ENCODE measurements at regions not wholly inside any gene's neighbourhood (a gene's known extent, or its start where the extent isn't known, plus 50 kb on each side); places are given as distances from the start of the nearest gene placed in this dataset.

- no peak for DNase-seq
These were observed 180.6 kb upstream of the GLI2 start for GRCh38 chr2:120555092-120555491.

- DNase-seq: no peak
These were observed 178.8 kb upstream of the GLI2 start for GRCh38 chr2:120556911-120557310.

- no peak for DNase-seq
These were observed 176.8 kb upstream of the GLI2 start for GRCh38 chr2:120558847-120559246.

- no peak for DNase-seq
These were observed 176.3 kb upstream of the GLI2 start for GRCh38 chr2:120559401-120559800.

DNA sequence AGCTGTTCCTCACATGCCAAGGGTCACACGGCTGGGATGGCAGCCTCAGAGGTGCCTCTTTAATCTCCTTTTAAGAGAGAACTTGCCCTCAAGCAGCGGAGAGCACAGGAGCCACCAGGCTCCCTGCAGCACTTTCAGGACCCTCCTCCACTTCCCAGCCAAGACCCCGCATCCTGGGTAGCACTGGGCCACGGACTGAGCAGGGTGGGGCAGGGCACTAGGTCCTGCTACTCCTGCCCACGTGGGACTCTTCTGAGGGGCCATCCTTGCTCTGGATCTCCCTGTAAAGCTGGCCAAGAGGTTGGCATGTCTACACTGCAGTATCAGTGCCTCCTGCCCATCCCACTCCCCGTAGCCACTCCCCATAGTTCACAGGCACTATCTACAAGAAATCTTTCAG, 175.3 kb upstream of the GLI2 start:
- no peak for DNase-seq

GRCh38 chr2:120561379-120562035, 174.2 kb upstream of the GLI2 start:
- no peak for DNase-seq

GRCh38 chr2:120562218-120563005, 173.3 kb upstream of the GLI2 start:
- DNase-seq: no peak

DNA sequence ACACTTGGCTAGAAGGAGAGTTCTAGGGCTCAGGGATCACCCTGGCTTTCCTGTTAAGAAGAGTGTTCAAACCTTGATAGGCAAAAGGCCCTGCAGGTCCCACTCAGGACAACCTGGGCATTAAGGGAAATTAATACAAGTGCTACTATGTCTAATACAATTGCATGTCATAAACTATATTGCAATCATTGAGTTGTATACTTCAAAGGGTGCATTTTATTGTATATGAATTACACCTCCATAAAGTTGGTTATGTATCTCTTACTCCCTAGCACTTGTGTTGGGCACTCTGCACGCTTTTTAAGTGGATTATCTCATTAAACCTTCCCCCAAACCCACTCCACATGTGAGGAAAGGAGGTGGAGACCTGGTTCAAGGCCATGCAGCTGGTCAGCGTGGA, 172.1 kb upstream of the GLI2 start:
- DNase-seq: no peak

DNA sequence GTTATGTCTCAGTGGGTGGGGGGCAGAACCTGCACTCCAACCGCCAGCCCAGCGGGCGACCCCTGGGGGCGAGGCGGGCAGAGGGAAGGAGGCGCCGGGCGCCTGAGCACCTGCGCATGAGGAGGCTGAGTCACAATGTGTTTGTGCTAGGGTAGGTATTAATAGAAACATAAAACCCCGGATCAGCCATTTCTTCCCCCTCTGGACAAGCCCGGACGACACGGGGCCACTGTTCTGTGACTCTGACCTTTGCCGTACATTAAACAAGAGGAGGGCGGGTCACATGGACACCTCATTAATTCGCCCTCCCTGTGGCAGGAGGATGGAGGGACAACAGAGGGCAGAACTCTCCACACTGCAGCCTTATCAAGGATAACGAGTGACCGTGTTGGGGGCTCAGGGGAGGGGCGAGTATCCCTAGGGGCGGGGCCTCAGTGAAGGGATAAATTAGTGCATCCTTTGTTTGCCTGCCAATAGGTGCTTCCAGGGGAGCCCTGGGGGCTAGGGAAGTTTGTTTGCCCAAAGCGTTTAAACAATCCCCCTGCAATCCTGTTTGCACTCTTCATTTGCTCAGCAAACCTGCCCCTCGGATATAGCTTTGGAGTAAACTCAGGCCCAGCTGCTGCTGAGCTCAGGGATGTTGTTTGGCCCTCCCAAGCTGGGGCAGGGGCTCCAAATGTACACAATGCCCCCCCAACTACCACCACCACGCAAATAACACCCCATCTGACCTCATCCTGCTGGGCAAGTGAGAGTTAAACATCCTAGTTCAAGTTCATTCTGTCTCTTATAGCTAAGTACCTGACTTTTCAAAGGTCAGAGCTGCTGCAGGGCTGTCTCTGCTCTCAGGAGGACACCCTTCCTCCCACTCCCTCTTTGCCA, 171.2 kb upstream of the GLI2 start:
- no peak for DNase-seq

DNA sequence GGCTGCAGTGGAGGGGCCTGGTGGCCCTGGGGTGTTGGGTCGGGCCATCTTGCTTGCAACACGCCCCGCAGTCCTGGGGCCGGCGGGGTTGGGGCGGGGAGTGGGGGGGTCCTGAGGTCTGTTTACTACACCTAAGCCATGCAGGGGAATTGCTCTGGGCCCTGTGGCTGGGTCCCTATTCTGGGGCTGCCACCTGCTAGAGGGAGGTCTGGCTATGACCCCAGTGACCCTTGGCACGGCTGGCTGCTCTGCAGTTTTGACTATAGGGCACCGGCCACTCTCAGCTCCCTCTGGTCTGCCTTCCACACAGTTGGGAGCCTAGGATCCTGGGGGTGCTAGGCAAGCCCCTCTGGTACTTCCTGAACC, 170.6 kb upstream of the GLI2 start:
- no peak for DNase-seq

DNA sequence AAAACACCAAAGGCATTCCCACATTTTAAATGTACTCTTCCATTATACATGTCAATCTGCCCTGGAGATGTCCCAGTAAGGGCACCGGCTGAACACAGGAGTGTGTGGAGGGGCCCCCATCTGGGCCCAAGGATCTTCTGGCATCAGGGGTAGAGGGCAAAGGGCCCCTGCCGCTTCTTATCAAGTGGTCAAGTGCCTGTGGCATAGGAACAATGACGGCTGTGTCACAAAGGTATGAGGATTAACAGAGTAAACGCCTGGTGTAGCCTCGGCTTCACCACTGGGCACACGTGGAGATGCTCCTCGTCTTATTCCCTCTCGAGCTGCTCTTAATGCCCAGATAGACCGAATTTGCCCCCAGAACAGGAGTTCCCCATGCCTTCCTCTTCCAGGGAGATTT, 169.7 kb upstream of the GLI2 start:
- DNase-seq: no peak

- DNase-seq: peak; percentile 83
These were observed 169.2 kb upstream of the GLI2 start for GRCh38 chr2:120566331-120567035.

DNA sequence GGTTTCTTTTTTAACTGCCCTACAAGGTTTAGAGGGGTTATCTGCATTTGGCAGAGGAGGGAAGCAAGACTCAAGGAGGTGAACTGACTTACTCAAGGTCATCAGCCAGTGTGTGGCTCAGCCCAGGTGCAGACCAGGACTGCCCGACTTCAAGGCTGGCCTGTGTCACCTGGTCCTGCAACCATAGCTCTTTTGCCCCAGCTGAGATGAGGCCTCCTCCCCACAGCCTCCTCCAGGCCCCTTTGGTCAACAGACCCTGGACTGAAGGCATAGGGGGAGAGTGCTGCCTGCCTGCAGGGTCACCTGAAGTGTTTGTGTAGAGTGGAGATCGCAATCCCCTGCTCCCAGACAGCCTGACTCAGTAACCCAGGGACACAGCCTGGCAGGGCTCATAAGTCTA, 168.5 kb upstream of the GLI2 start:
- DNase-seq: no peak

GRCh38 chr2:120568089-120568974, 167.3 kb upstream of the GLI2 start:
- no peak for DNase-seq

GRCh38 chr2:120568975-120569268, 166.7 kb upstream of the GLI2 start:
- no peak for DNase-seq

GRCh38 chr2:120570001-120570400, 165.7 kb upstream of the GLI2 start:
- no peak for DNase-seq

- no peak for DNase-seq
These were observed 165.1 kb upstream of the GLI2 start for GRCh38 chr2:120570546-120570945.

GRCh38 chr2:120571015-120571728, 164.5 kb upstream of the GLI2 start:
- no peak for DNase-seq

DNA sequence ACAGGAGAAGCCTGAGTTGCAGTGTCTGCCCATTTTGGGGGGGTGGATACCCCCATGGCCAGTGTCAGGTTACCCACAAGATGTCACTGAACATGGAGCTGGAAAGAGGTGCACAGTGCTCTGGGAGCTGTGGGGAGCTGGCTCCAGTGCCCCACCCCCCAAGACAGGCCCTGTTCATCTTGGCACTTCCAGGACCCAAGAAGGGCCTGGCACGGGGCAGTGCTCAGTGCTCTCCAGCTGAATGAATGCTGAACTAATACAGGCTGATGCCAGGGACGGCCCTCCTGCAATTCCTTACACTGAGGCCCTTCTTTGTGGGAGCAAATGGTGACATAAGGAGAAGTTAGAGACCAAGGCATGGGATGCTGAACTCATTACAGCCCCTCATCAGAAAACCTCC, 163.4 kb upstream of the GLI2 start:
- DNase-seq: no peak

GRCh38 chr2:120574620-120575019, 161.0 kb upstream of the GLI2 start:
- DNase-seq: no peak

DNA sequence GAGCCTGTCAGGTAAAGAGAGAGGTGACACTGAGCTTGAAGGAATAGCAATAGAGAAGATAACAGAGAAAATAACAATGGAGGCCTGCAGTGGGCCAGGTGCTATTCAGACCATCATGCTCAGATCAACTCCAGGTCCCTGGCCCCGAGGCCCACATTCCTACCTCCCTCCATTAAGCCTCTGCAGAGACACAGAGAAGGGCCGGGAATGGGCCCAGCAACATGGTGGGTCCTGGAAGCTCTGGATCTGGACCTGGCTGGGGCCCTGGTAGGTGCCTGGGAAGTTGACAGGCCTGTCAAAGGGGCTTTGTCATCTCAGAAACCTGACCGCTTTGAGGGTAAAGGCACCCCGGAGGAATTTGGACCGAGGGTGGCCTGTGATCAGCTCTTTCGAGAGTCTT, 159.7 kb upstream of the GLI2 start:
- DNase-seq: no peak

All from right hindlimb (tissue), 1 donor.